ENCODE measurements at regions not wholly inside any gene's neighbourhood (a gene's known extent, or its start where the extent isn't known, plus 50 kb on each side); places are given as distances from the start of the nearest gene placed in this dataset.

- 26% methylated on average over 7 of the region's 7 CpGs for WGBS (ENCODE audit: low lambda C conversion rate)
- no peaks in the 10 kb centered on the region; a peak in 1 of 4 replicates for H3K4me1 ChIP-seq (ENCODE audit: control insufficient read depth in 1 of 2, insufficient read depth in 2 of 2, low read depth in 1 of 2, low read length in 1 of 2)
- TF ChIP-seq ZBTB33 (IDR thresholded peaks at IDR 0.05; ENCODE audit: borderline replicate concordance, low read depth) (no peak), TCF12 (IDR thresholded peaks at IDR 0.05) (no peak), RAD21 (IDR thresholded peaks at IDR 0.05; ENCODE audit: low read length) (no peak), JUND (IDR thresholded peaks at IDR 0.05) (no peak), RFX5 (IDR thresholded peaks at IDR 0.05; ENCODE audit: low read length) (no peak), RXRA (IDR thresholded peaks at IDR 0.05; ENCODE audit: borderline replicate concordance, low read depth) (no peak), FOXM1 (IDR thresholded peaks at IDR 0.05; ENCODE audit: low read depth) (no peak), RCOR1 (IDR thresholded peaks at IDR 0.05; ENCODE audit: low read length) (no peak)
- TF ChIP-seq, protein P1, sequence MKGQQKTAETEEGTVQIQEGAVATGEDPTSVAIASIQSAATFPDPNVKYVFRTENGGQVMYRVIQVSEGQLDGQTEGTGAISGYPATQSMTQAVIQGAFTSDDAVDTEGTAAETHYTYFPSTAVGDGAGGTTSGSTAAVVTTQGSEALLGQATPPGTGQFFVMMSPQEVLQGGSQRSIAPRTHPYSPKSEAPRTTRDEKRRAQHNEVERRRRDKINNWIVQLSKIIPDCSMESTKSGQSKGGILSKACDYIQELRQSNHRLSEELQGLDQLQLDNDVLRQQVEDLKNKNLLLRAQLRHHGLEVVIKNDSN (IDR thresholded peaks at IDR 0.05; ENCODE audit: borderline replicate concordance, low read depth), result no peak
- TF ChIP-seq, protein P2, sequence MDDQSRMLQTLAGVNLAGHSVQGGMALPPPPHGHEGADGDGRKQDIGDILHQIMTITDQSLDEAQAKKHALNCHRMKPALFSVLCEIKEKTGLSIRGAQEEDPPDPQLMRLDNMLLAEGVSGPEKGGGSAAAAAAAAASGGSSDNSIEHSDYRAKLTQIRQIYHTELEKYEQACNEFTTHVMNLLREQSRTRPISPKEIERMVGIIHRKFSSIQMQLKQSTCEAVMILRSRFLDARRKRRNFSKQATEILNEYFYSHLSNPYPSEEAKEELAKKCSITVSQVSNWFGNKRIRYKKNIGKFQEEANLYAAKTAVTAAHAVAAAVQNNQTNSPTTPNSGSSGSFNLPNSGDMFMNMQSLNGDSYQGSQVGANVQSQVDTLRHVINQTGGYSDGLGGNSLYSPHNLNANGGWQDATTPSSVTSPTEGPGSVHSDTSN (IDR thresholded peaks at IDR 0.05), result no peak
- TF ChIP-seq, protein P3, sequence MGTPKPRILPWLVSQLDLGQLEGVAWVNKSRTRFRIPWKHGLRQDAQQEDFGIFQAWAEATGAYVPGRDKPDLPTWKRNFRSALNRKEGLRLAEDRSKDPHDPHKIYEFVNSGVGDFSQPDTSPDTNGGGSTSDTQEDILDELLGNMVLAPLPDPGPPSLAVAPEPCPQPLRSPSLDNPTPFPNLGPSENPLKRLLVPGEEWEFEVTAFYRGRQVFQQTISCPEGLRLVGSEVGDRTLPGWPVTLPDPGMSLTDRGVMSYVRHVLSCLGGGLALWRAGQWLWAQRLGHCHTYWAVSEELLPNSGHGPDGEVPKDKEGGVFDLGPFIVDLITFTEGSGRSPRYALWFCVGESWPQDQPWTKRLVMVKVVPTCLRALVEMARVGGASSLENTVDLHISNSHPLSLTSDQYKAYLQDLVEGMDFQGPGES (IDR thresholded peaks at IDR 0.05; ENCODE audit: low read depth, low read length), result no peak
- H3K79me2 ChIP-seq (ENCODE audit: insufficient read depth), result no peaks in the 10 kb centered on the region
- H3K36me3 ChIP-seq (replicated peaks in 1 of 2; ENCODE audit: control insufficient read depth in 1 of 2, insufficient read depth in 2 of 2, low read length in 1 of 2), result no peaks in the 10 kb centered on the region
- H3F3A ChIP-seq (replicated peaks; ENCODE audit: insufficient read depth), result no peaks in the 10 kb centered on the region
- DNase-seq, result no peak
- CTCF ChIA-PET, result interaction anchor here (1.4 kb wide), 1 partner anchor 9 kb away, joined by 4 read pairs; no protein-coding TSS in a partner anchor
- H3K9ac ChIP-seq, result no peak overlapping the region
- no peaks in the 10 kb centered on the region for H4K20me1 ChIP-seq (ENCODE audit: insufficient read depth)
- H3K4me3 ChIP-seq (ENCODE audit: low read depth in 2 of 2, low read length in 1 of 2), result no peak overlapping the region
- H3K9me3 ChIP-seq, result no peaks in the 10 kb centered on the region
- POLR2A ChIA-PET, result no interaction called here
- no peaks in the 10 kb centered on the region for H3K27me3 ChIP-seq (ENCODE audit: insufficient read depth)
- H3K9me2 ChIP-seq, result no peaks in the 10 kb centered on the region
- H3K27ac ChIP-seq (ENCODE audit: low read depth in 2 of 2, low read length in 1 of 2), result no peak overlapping the region
- no peak overlapping the region for H2AFZ ChIP-seq (ENCODE audit: low read depth)
- no peak overlapping the region for H3K4me2 ChIP-seq
Observed at GRCh38 chr6:40169878-40170277, 235.6 kb upstream of the MOCS1 start.

DNA sequence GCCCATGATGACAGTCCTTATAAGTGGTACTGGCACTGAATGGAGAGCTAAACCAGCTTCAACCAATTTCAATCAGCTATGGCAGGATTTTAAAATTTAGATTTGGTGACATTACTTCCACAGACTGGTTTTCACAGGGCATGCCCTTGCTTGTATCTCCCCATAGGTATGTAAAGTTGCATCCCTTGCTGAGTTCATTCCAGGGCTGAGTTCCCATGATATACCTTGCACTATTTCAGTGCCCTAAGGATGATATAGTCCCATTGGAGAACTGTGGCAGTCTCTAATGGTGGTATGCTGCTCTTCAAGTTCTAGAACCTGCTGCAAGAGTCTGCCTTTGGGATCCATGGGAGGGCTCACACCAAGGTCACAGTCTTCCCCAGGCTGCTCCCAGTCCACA is 232.7 kb upstream of the MOCS1 start:
- Histone ChIP-seq H3K36me3 (replicated peaks in 1 of 2; ENCODE audit: control insufficient read depth in 1 of 2, insufficient read depth in 2 of 2, low read length in 1 of 2) (no peaks in the 10 kb centered on the region), H3K27me3 (ENCODE audit: insufficient read depth) (no peaks in the 10 kb centered on the region), H3K9me2 (no peaks in the 10 kb centered on the region), H3K4me1 (ENCODE audit: control insufficient read depth in 1 of 2, insufficient read depth in 2 of 2, low read depth in 1 of 2, low read length in 1 of 2) (no peaks in the 10 kb centered on the region; a peak in 1 of 4 replicates), H2AFZ (ENCODE audit: low read depth) (no peak overlapping the region), H3K9me3 (no peaks in the 10 kb centered on the region), H3K4me2 (no peak overlapping the region), H4K20me1 (ENCODE audit: insufficient read depth) (no peaks in the 10 kb centered on the region), H3F3A (replicated peaks; ENCODE audit: insufficient read depth) (no peaks in the 10 kb centered on the region), H3K27ac (ENCODE audit: low read depth in 2 of 2, low read length in 1 of 2) (no peak overlapping the region), H3K4me3 (ENCODE audit: low read depth in 2 of 2, low read length in 1 of 2) (no peak overlapping the region), H3K9ac (no peak overlapping the region), H3K79me2 (ENCODE audit: insufficient read depth) (no peaks in the 10 kb centered on the region)
- ChIA-PET POLR2A (no interaction called here), CTCF (interaction anchor here (0.6 kb wide), 1 partner anchor 124 kb away, joined by 3 read pairs; no protein-coding TSS in a partner anchor)
- TF ChIP-seq FOSL2 (IDR thresholded peaks at IDR 0.05; ENCODE audit: borderline replicate concordance, low read depth), result no peak
- TF ChIP-seq TAF1 (IDR thresholded peaks at IDR 0.05; ENCODE audit: borderline replicate concordance, low read depth, low read length), result no peak
- no peak for DNase-seq
